Prostate gland (tissue), 2 donors: ENCODE measurements at regions not wholly inside any gene's neighbourhood (a gene's known extent, or its start where the extent isn't known, plus 50 kb on each side); places are given as distances from the start of the nearest gene placed in this dataset.

ENCODE experiments used
- CTCF ChIP-seq, 4 experiments: fragments of 200-600 bp in 2 of 4; fragments of 450-650 bp in 2 of 4; sonication (generic) in 2 of 4; IDR thresholded peaks; 1 replicate in 3 of 4; 2 replicates in 1 of 4; pipeline ENCODE4 v1.5.1; 2016 to 2019; ENCODE audit warnings: antibody characterized with exemption in 4 of 4, mild to moderate bottlenecking in 2 of 4, moderate library complexity in 2 of 4
- POLR2A ChIP-seq: fragments of 450-650 bp; IDR thresholded peaks from one replicate; pipeline ENCODE4 v1.6.1; 2016; ENCODE audit warnings: antibody characterized with exemption, mild to moderate bottlenecking
- POLR2AphosphoS5 ChIP-seq: sonication (generic); formaldehyde crosslinking; IDR thresholded peaks from one replicate; pipeline ENCODE4 v1.6.1; 2017; ENCODE audit warnings: antibody characterized with exemption

GRCh38 chr6:105983763-105984162 is 102.4 kb upstream of the PRDM1 start:
- TF ChIP-seq CTCF (IDR thresholded peaks at IDR 0.05) (no peak), POLR2A (no peak), POLR2AphosphoS5 (no peak)
